Fibroblast of lung (primary cell): ENCODE measurements at regions not wholly inside any gene's neighbourhood (a gene's known extent, or its start where the extent isn't known, plus 50 kb on each side); places are given as distances from the start of the nearest gene placed in this dataset.

Experiments
- EZH2 ChIP-seq: IDR thresholded peaks from 2 replicates; pipeline ENCODE4 v1.5.1; 2012; ENCODE audit warnings: low read length, control low read depth, mild to moderate bottlenecking; ENCODE audit errors: missing control alignments
- TF ChIP-seq, protein P1 (sequence below), 2 donors: IDR thresholded peaks in 1 of 2; conservative IDR thresholded peaks in 1 of 2; 1 replicate in 1 of 2; 2 replicates in 1 of 2; pipeline ENCODE4 v1.5.1; 2011 to 2012; ENCODE audit warnings: low read length in 2 of 2, control low read depth in 1 of 2, inconsistent platforms in 1 of 2, low read depth in 1 of 2, mild to moderate bottlenecking in 1 of 2

GRCh38 chr6:6390849-6391602, 70.6 kb upstream of the F13A1 start:
- TF ChIP-seq, protein P1, sequence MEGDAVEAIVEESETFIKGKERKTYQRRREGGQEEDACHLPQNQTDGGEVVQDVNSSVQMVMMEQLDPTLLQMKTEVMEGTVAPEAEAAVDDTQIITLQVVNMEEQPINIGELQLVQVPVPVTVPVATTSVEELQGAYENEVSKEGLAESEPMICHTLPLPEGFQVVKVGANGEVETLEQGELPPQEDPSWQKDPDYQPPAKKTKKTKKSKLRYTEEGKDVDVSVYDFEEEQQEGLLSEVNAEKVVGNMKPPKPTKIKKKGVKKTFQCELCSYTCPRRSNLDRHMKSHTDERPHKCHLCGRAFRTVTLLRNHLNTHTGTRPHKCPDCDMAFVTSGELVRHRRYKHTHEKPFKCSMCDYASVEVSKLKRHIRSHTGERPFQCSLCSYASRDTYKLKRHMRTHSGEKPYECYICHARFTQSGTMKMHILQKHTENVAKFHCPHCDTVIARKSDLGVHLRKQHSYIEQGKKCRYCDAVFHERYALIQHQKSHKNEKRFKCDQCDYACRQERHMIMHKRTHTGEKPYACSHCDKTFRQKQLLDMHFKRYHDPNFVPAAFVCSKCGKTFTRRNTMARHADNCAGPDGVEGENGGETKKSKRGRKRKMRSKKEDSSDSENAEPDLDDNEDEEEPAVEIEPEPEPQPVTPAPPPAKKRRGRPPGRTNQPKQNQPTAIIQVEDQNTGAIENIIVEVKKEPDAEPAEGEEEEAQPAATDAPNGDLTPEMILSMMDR (conservative IDR thresholded peaks at IDR 0.05 in 1 of 2, IDR thresholded peaks at IDR 0.05 in 1 of 2; ENCODE audit: low read depth in 1 of 2, low read length in 2 of 2): no peak
- no peak for TF ChIP-seq EZH2
